SIG-M5 treated with dmso at 0.1 percent for 504 hours (cell line): ENCODE measurements at regions not wholly inside any gene's neighbourhood (a gene's known extent, or its start where the extent isn't known, plus 50 kb on each side); places are given as distances from the start of the nearest gene placed in this dataset.
"Not testable (repeated sequence)": the region's sequence is repeated elsewhere in the genome, so short reads cannot be mapped to it uniquely, and the experiment has no call there.

Source experiments
- DNase-seq: peaks from one replicate; lab custom pipeline; 2025; ENCODE audit not compliant: unreplicated experiment; lab: John Stamatoyannopoulos, UW

- DNase-seq = no peak
Measured at GRCh38 chr10:37478381-37478780, 353.0 kb downstream of the ANKRD30A start.

- no peak for DNase-seq
Measured at GRCh38 chr10:37476285-37476684, 350.9 kb downstream of the ANKRD30A start.

GRCh38 chr10:37474645-37475044 lies 349.2 kb downstream of the ANKRD30A start:
- DNase-seq = no peak

- no peak for DNase-seq
Measured at GRCh38 chr10:37473906-37474305, 348.5 kb downstream of the ANKRD30A start.

GRCh38 chr10:37467246-37467645 lies 341.8 kb downstream of the ANKRD30A start:
- no peak for DNase-seq

- DNase-seq = no peak
Measured at GRCh38 chr10:37456456-37456855, 331.1 kb downstream of the ANKRD30A start.

GRCh38 chr10:37448161-37448560 lies 322.8 kb downstream of the ANKRD30A start:
- no peak for DNase-seq

GRCh38 chr10:37442882-37443281 lies 317.5 kb downstream of the ANKRD30A start:
- no peak for DNase-seq

- not testable (repeated sequence) for DNase-seq
Measured at GRCh38 chr10:37441224-37441623, 315.8 kb downstream of the ANKRD30A start.

GRCh38 chr10:37439826-37440225 lies 314.4 kb downstream of the ANKRD30A start:
- DNase-seq = no peak

- DNase-seq = no peak
Measured at GRCh38 chr10:37436357-37436756, 311.0 kb downstream of the ANKRD30A start.

GRCh38 chr10:37434091-37434490 lies 308.7 kb downstream of the ANKRD30A start:
- peak; percentile 1 for DNase-seq
